ENCODE measurements at regions not wholly inside any gene's neighbourhood (a gene's known extent, or its start where the extent isn't known, plus 50 kb on each side); places are given as distances from the start of the nearest gene placed in this dataset.

DNA sequence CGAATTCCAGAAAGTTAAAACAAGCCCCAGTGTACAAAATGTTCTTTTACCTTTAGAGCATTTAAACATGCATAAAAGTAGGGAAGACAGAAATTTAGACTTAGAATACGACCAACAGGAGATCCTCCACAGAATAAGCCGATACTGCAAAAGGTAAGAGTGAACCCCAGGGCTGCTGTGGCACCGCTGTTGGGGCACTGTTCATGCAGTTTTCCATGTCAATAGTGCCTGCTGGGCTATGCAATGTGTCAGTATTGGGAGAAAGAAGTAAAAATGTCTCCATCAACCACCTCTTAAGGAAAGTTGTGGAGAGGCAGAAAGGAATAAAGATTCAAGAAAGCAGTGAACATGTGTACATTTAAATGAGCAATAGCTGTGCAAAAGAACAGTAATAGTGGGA lies 326.5 kb upstream of the SEMA3C start:
- TF ChIP-seq, protein P1, sequence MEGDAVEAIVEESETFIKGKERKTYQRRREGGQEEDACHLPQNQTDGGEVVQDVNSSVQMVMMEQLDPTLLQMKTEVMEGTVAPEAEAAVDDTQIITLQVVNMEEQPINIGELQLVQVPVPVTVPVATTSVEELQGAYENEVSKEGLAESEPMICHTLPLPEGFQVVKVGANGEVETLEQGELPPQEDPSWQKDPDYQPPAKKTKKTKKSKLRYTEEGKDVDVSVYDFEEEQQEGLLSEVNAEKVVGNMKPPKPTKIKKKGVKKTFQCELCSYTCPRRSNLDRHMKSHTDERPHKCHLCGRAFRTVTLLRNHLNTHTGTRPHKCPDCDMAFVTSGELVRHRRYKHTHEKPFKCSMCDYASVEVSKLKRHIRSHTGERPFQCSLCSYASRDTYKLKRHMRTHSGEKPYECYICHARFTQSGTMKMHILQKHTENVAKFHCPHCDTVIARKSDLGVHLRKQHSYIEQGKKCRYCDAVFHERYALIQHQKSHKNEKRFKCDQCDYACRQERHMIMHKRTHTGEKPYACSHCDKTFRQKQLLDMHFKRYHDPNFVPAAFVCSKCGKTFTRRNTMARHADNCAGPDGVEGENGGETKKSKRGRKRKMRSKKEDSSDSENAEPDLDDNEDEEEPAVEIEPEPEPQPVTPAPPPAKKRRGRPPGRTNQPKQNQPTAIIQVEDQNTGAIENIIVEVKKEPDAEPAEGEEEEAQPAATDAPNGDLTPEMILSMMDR (conservative IDR thresholded peaks at IDR 0.05): no peak
- Mint-ChIP-seq H3K27me3 (no peaks in the 10 kb centered on the region), H3K4me3 (no peak overlapping the region), H3K27ac (no peak overlapping the region), H3K36me3 (peaks cover 4% of the 10 kb centered on the region), H3K4me1 (ENCODE audit: unreplicated experiment) (no peaks in the 10 kb centered on the region), H3K9me3 (peaks cover 17% of the 10 kb centered on the region)
- DNase-seq (ENCODE audit: extremely low spot score, unreplicated experiment): no peak

DNA sequence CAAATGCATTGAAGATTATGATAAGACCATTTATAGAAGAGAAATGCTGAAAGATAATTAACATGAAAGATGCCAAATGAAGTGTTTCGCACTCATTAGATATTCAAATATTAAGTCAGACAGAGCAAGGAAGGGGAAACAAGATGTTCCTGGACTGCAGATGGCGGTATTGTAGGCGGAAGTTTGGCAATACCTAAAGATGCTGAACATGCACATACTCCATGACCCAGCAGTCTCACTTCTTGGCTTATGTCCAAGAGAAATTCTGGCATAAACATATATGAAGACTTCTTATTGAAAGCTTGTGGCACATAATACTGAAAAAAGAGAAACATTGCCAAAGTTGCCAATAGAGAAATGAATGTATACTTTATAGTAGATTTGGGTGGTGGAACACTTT lies 325.4 kb upstream of the SEMA3C start:
- no peaks in the 10 kb centered on the region for H3K4me1 Mint-ChIP-seq (ENCODE audit: unreplicated experiment)
- H3K4me3 Mint-ChIP-seq: no peak overlapping the region
- no peak for DNase-seq (ENCODE audit: extremely low spot score, unreplicated experiment)
- no peak overlapping the region for H3K27ac Mint-ChIP-seq
- peaks cover 17% of the 10 kb centered on the region for H3K9me3 Mint-ChIP-seq
- no peaks in the 10 kb centered on the region for H3K27me3 Mint-ChIP-seq
- TF ChIP-seq, protein P1 (conservative IDR thresholded peaks at IDR 0.05): no peak
- H3K36me3 Mint-ChIP-seq: peaks cover 4% of the 10 kb centered on the region

DNA sequence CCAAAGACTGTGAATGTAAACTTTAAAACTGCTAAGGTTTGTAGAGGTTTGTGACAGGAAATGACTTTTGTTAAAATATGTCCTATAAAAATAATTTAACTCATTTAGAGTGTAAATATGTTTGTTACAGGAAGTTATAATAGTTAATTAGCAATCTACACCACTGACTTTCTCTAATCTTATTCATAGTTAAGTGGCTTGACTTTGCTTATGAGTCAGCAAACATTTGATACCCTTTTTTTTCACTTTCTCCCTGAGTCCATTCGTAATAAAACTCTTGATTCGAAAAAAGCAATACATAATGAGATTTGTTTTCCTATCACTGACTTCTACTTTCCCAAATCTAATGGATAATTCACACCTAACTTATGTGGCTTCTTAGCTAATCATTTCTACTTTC lies 317.7 kb upstream of the SEMA3C start:
- Mint-ChIP-seq H3K4me1 (ENCODE audit: unreplicated experiment) (peaks cover 4% of the 10 kb centered on the region), H3K36me3 (no peaks in the 10 kb centered on the region), H3K27me3 (no peaks in the 10 kb centered on the region), H3K27ac (no peak overlapping the region), H3K4me3 (no peak overlapping the region), H3K9me3 (no peaks in the 10 kb centered on the region)
- DNase-seq (ENCODE audit: extremely low spot score, unreplicated experiment): no peak
- TF ChIP-seq, protein P1 (conservative IDR thresholded peaks at IDR 0.05): no peak

DNA sequence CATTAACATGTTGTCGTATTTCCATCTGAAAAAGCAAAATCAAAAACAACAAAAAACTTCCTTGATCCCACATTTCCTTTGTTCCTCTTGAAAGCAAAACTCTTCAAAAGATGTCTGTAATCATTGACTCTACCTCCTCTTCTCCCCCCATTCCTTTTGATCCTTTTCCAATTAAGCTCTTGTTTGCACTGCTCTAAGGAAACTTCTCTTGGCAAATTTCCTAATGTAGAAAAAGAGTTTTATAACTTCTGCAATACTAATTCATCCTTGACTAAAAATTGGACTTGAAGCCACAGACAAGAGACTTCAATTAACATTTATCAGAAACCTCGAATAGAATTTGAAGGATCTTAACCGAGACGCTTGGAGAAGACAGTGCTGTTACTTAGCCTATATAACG lies 317.1 kb upstream of the SEMA3C start:
- no peak for DNase-seq (ENCODE audit: extremely low spot score, unreplicated experiment)
- no peaks in the 10 kb centered on the region for H3K36me3 Mint-ChIP-seq
- H3K27ac Mint-ChIP-seq: no peak overlapping the region
- no peaks in the 10 kb centered on the region for H3K9me3 Mint-ChIP-seq
- no peak overlapping the region for H3K4me3 Mint-ChIP-seq
- TF ChIP-seq, protein P1 (conservative IDR thresholded peaks at IDR 0.05): no peak
- peaks cover 9% of the 10 kb centered on the region for H3K4me1 Mint-ChIP-seq (ENCODE audit: unreplicated experiment)
- H3K27me3 Mint-ChIP-seq: no peaks in the 10 kb centered on the region

DNA sequence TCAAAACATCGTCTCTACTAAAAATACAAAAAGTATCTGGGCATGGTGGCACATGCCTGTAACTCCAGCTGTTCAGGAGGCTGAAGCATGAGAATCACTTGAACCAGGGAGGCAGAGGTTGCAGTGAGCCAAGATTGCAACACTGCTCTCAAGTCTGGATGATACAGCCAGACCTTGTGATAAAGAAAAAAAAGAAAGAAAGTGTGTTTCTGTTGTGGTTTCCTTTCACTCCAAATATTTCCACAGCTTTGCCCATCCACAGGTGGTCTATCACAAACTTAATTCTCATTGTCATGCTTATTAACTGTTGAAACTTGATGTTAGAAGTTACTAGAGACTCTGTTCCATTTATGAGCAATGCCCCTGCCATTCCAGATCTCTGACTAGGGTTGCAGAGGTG lies 316.0 kb upstream of the SEMA3C start:
- DNase-seq (ENCODE audit: extremely low spot score, unreplicated experiment): no peak
- H3K27me3 Mint-ChIP-seq: no peaks in the 10 kb centered on the region
- peaks cover 9% of the 10 kb centered on the region for H3K4me1 Mint-ChIP-seq (ENCODE audit: unreplicated experiment)
- TF ChIP-seq, protein P1 (conservative IDR thresholded peaks at IDR 0.05): no peak
- H3K4me3 Mint-ChIP-seq: no peak overlapping the region
- H3K27ac Mint-ChIP-seq: no peak overlapping the region
- H3K36me3 Mint-ChIP-seq: no peaks in the 10 kb centered on the region
- H3K9me3 Mint-ChIP-seq: no peaks in the 10 kb centered on the region

Measured in type B pancreatic cell (in vitro differentiated cells).